ENCODE measurements at regions not wholly inside any gene's neighbourhood (a gene's known extent, or its start where the extent isn't known, plus 50 kb on each side); places are given as distances from the start of the nearest gene placed in this dataset.
"Not testable (repeated sequence)": the region's sequence is repeated elsewhere in the genome, so short reads cannot be mapped to it uniquely, and the experiment has no call there.

GRCh38 chr10:62935022-62935421, 118.9 kb upstream of the EGR2 start:
- H3K27me3 ChIP-seq (ENCODE audit: control insufficient read depth in 3 of 3, insufficient read depth in 3 of 3, low read length in 3 of 3), result no peaks in the 10 kb centered on the region
- no peaks in the 10 kb centered on the region for H3K36me3 ChIP-seq (ENCODE audit: control insufficient read depth in 3 of 3, insufficient read depth in 2 of 3, low read depth in 1 of 3, low read length in 3 of 3)
- FAIRE-seq (no peak), DNase-seq (no peak)
- WGBS, 3 donors, result 49 to 57% (median 54%) methylated on average over 2 of the region's 2 CpGs
- no peaks in the 10 kb centered on the region for H3K9me3 ChIP-seq (ENCODE audit: control insufficient read depth in 2 of 2, insufficient read depth in 1 of 2, low read depth in 1 of 2, low read length in 1 of 2)
- no peaks in the 10 kb centered on the region for H3K4me1 ChIP-seq (ENCODE audit: control insufficient read depth in 3 of 3, insufficient read depth in 2 of 3, low read depth in 1 of 3, low read length in 2 of 3)
- H3K27ac ChIP-seq (ENCODE audit: low read depth in 1 of 3, low read length in 2 of 3), result no peak overlapping the region
- H3K4me3 ChIP-seq (ENCODE audit: low read depth in 1 of 3, low read length in 3 of 3), result no peak overlapping the region

DNA sequence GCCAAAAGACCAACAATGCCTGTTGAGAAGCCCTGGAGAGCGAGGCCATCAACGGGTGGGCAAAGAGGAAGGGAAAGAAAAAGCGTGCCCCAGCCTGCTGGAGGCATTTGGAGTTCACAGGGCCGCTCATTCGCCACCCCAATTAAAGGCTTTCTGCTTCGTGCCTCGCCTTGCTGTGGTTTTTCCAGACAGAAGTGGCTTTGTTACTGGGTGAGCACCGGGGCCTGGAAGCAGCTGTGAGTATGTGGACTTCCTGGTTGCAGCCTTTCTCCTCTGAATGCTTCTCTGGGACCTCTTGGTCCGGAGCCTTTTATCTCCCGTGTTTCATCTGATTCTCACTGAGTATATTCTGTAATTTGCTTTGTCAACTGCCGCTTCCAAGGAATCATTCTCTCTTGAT, 118.1 kb upstream of the EGR2 start:
- H3K9me3 ChIP-seq (ENCODE audit: control insufficient read depth in 2 of 2, insufficient read depth in 1 of 2, low read depth in 1 of 2, low read length in 1 of 2), result no peaks in the 10 kb centered on the region
- no peak overlapping the region for H3K27ac ChIP-seq (ENCODE audit: low read depth in 1 of 3, low read length in 2 of 3)
- no peaks in the 10 kb centered on the region for H3K4me1 ChIP-seq (ENCODE audit: control insufficient read depth in 3 of 3, insufficient read depth in 2 of 3, low read depth in 1 of 3, low read length in 2 of 3)
- 17 to 47% (median 37%) methylated on average over 11 of the region's 11 CpGs for WGBS, 3 donors
- no peak overlapping the region for H3K4me3 ChIP-seq (ENCODE audit: low read depth in 1 of 3, low read length in 3 of 3)
- H3K27me3 ChIP-seq (ENCODE audit: control insufficient read depth in 3 of 3, insufficient read depth in 3 of 3, low read length in 3 of 3), result no peaks in the 10 kb centered on the region
- FAIRE-seq, result no peak
- no peaks in the 10 kb centered on the region for H3K36me3 ChIP-seq (ENCODE audit: control insufficient read depth in 3 of 3, insufficient read depth in 2 of 3, low read depth in 1 of 3, low read length in 3 of 3)
- no peak for DNase-seq

DNA sequence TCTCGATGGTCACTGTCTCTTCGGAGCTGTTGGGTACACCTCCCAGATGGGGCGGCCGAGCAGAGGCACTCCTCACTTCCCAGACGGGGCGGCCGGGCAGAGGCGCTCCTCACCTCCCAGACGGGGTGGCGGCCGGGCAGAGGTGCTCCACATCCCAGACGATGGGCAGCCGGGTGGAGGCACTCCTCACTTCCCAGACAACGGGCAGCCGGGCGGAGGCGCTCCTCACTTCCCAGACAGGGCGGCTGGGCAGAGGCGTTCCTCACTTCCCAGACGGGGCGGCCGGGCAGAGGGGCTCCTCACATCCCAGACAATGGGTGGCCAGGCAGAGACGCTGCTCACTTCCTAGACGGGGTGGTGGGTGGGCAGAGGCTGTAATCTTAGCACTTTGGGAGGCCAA, 112.6 kb upstream of the EGR2 start:
- not testable (repeated sequence) for H3K9me3 ChIP-seq (ENCODE audit: control insufficient read depth in 2 of 2, insufficient read depth in 1 of 2, low read depth in 1 of 2, low read length in 1 of 2); H3K4me3 ChIP-seq (ENCODE audit: low read depth in 1 of 3, low read length in 3 of 3); H3K27ac ChIP-seq (ENCODE audit: low read depth in 1 of 3, low read length in 2 of 3); DNase-seq; H3K36me3 ChIP-seq (ENCODE audit: control insufficient read depth in 3 of 3, insufficient read depth in 2 of 3, low read depth in 1 of 3, low read length in 3 of 3); H3K4me1 ChIP-seq (ENCODE audit: control insufficient read depth in 3 of 3, insufficient read depth in 2 of 3, low read depth in 1 of 3, low read length in 2 of 3); H3K27me3 ChIP-seq (ENCODE audit: control insufficient read depth in 3 of 3, insufficient read depth in 3 of 3, low read length in 3 of 3); FAIRE-seq
- WGBS, 3 donors, result 85 to 91% (median 90%) methylated on average over 16 to 24 of the region's 24 CpGs

- H3K4me3 ChIP-seq (ENCODE audit: low read depth in 1 of 3, low read length in 3 of 3), result no peak overlapping the region
- 23 to 51% (median 51%) methylated on average over 1 of the region's 1 CpG for WGBS, 3 donors
- DNase-seq (no peak), FAIRE-seq (peak; percentile 39)
- H3K27ac ChIP-seq (ENCODE audit: low read depth in 1 of 3, low read length in 2 of 3), result no peak overlapping the region
- H3K9me3 ChIP-seq (ENCODE audit: control insufficient read depth in 2 of 2, insufficient read depth in 1 of 2, low read depth in 1 of 2, low read length in 1 of 2), result no peaks in the 10 kb centered on the region
- no peaks in the 10 kb centered on the region for H3K4me1 ChIP-seq (ENCODE audit: control insufficient read depth in 3 of 3, insufficient read depth in 2 of 3, low read depth in 1 of 3, low read length in 2 of 3)
- no peaks in the 10 kb centered on the region for H3K36me3 ChIP-seq (ENCODE audit: control insufficient read depth in 3 of 3, insufficient read depth in 2 of 3, low read depth in 1 of 3, low read length in 3 of 3)
- H3K27me3 ChIP-seq (ENCODE audit: control insufficient read depth in 3 of 3, insufficient read depth in 3 of 3, low read length in 3 of 3), result no peaks in the 10 kb centered on the region
These were observed 110.2 kb upstream of the EGR2 start for GRCh38 chr10:62926407-62926806.

DNA sequence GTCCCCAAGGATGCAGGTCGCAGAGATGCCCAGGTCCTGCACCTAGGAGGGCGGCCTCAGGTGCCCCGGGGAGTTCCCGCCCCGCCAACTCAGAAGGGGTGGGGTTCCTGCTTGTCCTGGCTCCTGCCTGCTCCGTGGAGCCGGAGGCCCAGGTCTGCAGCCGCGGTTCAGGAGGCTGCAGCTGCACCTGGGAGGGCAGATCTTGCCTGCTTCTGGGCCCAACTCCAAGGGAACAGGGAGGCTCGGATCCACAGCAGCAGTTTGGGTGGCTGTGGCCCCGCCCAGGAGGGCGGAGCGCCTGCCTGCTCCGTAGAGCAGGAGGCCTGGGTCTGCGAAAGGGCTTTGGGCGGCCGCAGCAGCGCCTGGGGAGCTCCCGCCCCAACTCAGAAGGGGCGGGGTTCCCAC, 108.2 kb upstream of the EGR2 start:
- H3K9me3 ChIP-seq (ENCODE audit: control insufficient read depth in 2 of 2, insufficient read depth in 1 of 2, low read depth in 1 of 2, low read length in 1 of 2), result no peaks in the 10 kb centered on the region
- no peak for FAIRE-seq
- H3K27ac ChIP-seq (ENCODE audit: low read depth in 1 of 3, low read length in 2 of 3), result no peak overlapping the region
- WGBS, 3 donors, result 18 to 69% (median 62%) methylated on average over 20 of the region's 20 CpGs
- no peaks in the 10 kb centered on the region for H3K27me3 ChIP-seq (ENCODE audit: control insufficient read depth in 3 of 3, insufficient read depth in 3 of 3, low read length in 3 of 3)
- no peaks in the 10 kb centered on the region for H3K4me1 ChIP-seq (ENCODE audit: control insufficient read depth in 3 of 3, insufficient read depth in 2 of 3, low read depth in 1 of 3, low read length in 2 of 3)
- no peaks in the 10 kb centered on the region for H3K36me3 ChIP-seq (ENCODE audit: control insufficient read depth in 3 of 3, insufficient read depth in 2 of 3, low read depth in 1 of 3, low read length in 3 of 3)
- peak; percentile 3 to 10 for DNase-seq
- no peak overlapping the region for H3K4me3 ChIP-seq (ENCODE audit: low read depth in 1 of 3, low read length in 3 of 3)

GRCh38 chr10:62919776-62920175, 103.6 kb upstream of the EGR2 start:
- DNase-seq (no peak), FAIRE-seq (no peak)
- H3K27ac ChIP-seq (ENCODE audit: low read depth in 1 of 3, low read length in 2 of 3), result no peak overlapping the region
- H3K4me1 ChIP-seq (ENCODE audit: control insufficient read depth in 3 of 3, insufficient read depth in 2 of 3, low read depth in 1 of 3, low read length in 2 of 3), result no peaks in the 10 kb centered on the region
- no peak overlapping the region for H3K4me3 ChIP-seq (ENCODE audit: low read depth in 1 of 3, low read length in 3 of 3)
- 91 to 92% (median 91%) methylated on average over 3 of the region's 3 CpGs for WGBS, 3 donors
- no peaks in the 10 kb centered on the region for H3K9me3 ChIP-seq (ENCODE audit: control insufficient read depth in 2 of 2, insufficient read depth in 1 of 2, low read depth in 1 of 2, low read length in 1 of 2)
- H3K27me3 ChIP-seq (ENCODE audit: control insufficient read depth in 3 of 3, insufficient read depth in 3 of 3, low read length in 3 of 3), result no peaks in the 10 kb centered on the region
- no peaks in the 10 kb centered on the region for H3K36me3 ChIP-seq (ENCODE audit: control insufficient read depth in 3 of 3, insufficient read depth in 2 of 3, low read depth in 1 of 3, low read length in 3 of 3)

- Histone ChIP-seq H3K4me3 (ENCODE audit: low read depth in 1 of 3, low read length in 3 of 3) (no peak overlapping the region), H3K36me3 (ENCODE audit: control insufficient read depth in 3 of 3, insufficient read depth in 2 of 3, low read depth in 1 of 3, low read length in 3 of 3) (no peaks in the 10 kb centered on the region), H3K27ac (ENCODE audit: low read depth in 1 of 3, low read length in 2 of 3) (no peak overlapping the region), H3K4me1 (ENCODE audit: control insufficient read depth in 3 of 3, insufficient read depth in 2 of 3, low read depth in 1 of 3, low read length in 2 of 3) (no peaks in the 10 kb centered on the region), H3K27me3 (ENCODE audit: control insufficient read depth in 3 of 3, insufficient read depth in 3 of 3, low read length in 3 of 3) (no peaks in the 10 kb centered on the region), H3K9me3 (ENCODE audit: control insufficient read depth in 2 of 2, insufficient read depth in 1 of 2, low read depth in 1 of 2, low read length in 1 of 2) (no peaks in the 10 kb centered on the region)
- 52 to 74% (median 65%) methylated on average over 9 of the region's 9 CpGs for WGBS, 3 donors
- FAIRE-seq (no peak), DNase-seq (no peak)
These were observed 101.5 kb upstream of the EGR2 start for GRCh38 chr10:62917475-62918238.

GRCh38 chr10:62916141-62916603, 100.0 kb upstream of the EGR2 start:
- Histone ChIP-seq H3K27ac (ENCODE audit: low read depth in 1 of 3, low read length in 2 of 3) (no peak overlapping the region), H3K4me3 (ENCODE audit: low read depth in 1 of 3, low read length in 3 of 3) (no peak overlapping the region), H3K9me3 (ENCODE audit: control insufficient read depth in 2 of 2, insufficient read depth in 1 of 2, low read depth in 1 of 2, low read length in 1 of 2) (no peaks in the 10 kb centered on the region), H3K4me1 (ENCODE audit: control insufficient read depth in 3 of 3, insufficient read depth in 2 of 3, low read depth in 1 of 3, low read length in 2 of 3) (peaks cover 0 to 7% (median 0%) of the 10 kb centered on the region in 3 donors), H3K36me3 (ENCODE audit: control insufficient read depth in 3 of 3, insufficient read depth in 2 of 3, low read depth in 1 of 3, low read length in 3 of 3) (no peaks in the 10 kb centered on the region), H3K27me3 (ENCODE audit: control insufficient read depth in 3 of 3, insufficient read depth in 3 of 3, low read length in 3 of 3) (no peaks in the 10 kb centered on the region)
- no peak for DNase-seq
- WGBS, 3 donors, result 60 to 73% (median 67%) methylated on average over 1 of the region's 1 CpG
- no peak for FAIRE-seq

- DNase-seq (no peak), FAIRE-seq (no peak)
These were observed 99.0 kb upstream of the EGR2 start for GRCh38 chr10:62915158-62915557.

More at GRCh38 chr10:62915158-62915557, 99.0 kb upstream of the EGR2 start:
- peaks cover 0 to 7% (median 0%) of the 10 kb centered on the region in 3 donors for H3K4me1 ChIP-seq (ENCODE audit: control insufficient read depth in 3 of 3, insufficient read depth in 2 of 3, low read depth in 1 of 3, low read length in 2 of 3)
- H3K4me3 ChIP-seq (ENCODE audit: low read depth in 1 of 3, low read length in 3 of 3), result no peak overlapping the region
- H3K27ac ChIP-seq (ENCODE audit: low read depth in 1 of 3, low read length in 2 of 3), result no peak overlapping the region
- H3K9me3 ChIP-seq (ENCODE audit: control insufficient read depth in 2 of 2, insufficient read depth in 1 of 2, low read depth in 1 of 2, low read length in 1 of 2), result no peaks in the 10 kb centered on the region
- no peaks in the 10 kb centered on the region for H3K36me3 ChIP-seq (ENCODE audit: control insufficient read depth in 3 of 3, insufficient read depth in 2 of 3, low read depth in 1 of 3, low read length in 3 of 3)
- H3K27me3 ChIP-seq (ENCODE audit: control insufficient read depth in 3 of 3, insufficient read depth in 3 of 3, low read length in 3 of 3), result no peaks in the 10 kb centered on the region

Data from small intestine (tissue), 7 donors.